Panc1 (cell line): ENCODE measurements at regions not wholly inside any gene's neighbourhood (a gene's known extent, or its start where the extent isn't known, plus 50 kb on each side); places are given as distances from the start of the nearest gene placed in this dataset.

Experiments used
- ATAC-seq: fragments of 200-7000 bp; cut with Tn5 transposase; 2 replicates; pipeline ENCODE4 v1.9.1; 2020; ENCODE audit warnings: mild to moderate bottlenecking, moderate library complexity
- BruUV-seq: library from RNA; stranded (reverse); fragments of 400-500 nt; replicated peaks from 2 replicates; lab custom pipeline; 2021; lab: Mats Ljungman, UMichigan
- CTCF ChIA-PET: fragments of 300-600 bp; sonication (Branson Sonifier 250); formaldehyde crosslinking; loops from one replicate; lab custom pipeline; 2022; ENCODE audit warnings: antibody characterized with exemption; lab: Charles Lee
- POLR2A ChIA-PET: fragments of 300-600 bp; sonication (Branson Sonifier 250); formaldehyde crosslinking; loops from one replicate; lab custom pipeline; 2022; ENCODE audit warnings: antibody characterized with exemption; lab: Charles Lee
- DNase-seq: peaks from one replicate; pipeline ENCODE4 v3.0.0-alpha.2; 2010; ENCODE audit warnings: low read depth, low spot score
- H3K27ac ChIP-seq: 2 replicates; pipeline ENCODE4 v1.5.1; 2011; ENCODE audit warnings: mild to moderate bottlenecking, low read length, inconsistent platforms
- H3K27me3 ChIP-seq: fragments of 200-500 bp; sonication (Bioruptor generic); 2 replicates; pipeline ENCODE4 v1.6.0; 2014; ENCODE audit warnings: low read length, inconsistent platforms; ENCODE audit not compliant: control insufficient read depth, insufficient read depth
- H3K36me3 ChIP-seq: fragments of 200-500 bp; sonication (Bioruptor generic); 2 replicates; pipeline ENCODE4 v1.5.1; 2014; ENCODE audit warnings: inconsistent platforms, mild to moderate bottlenecking, low read length, moderate library complexity; ENCODE audit not compliant: control insufficient read depth, insufficient read depth
- H3K4me1 ChIP-seq: 2 replicates; pipeline ENCODE4 v1.5.1; 2011; ENCODE audit warnings: inconsistent platforms, mild to moderate bottlenecking, low read length, moderate library complexity; ENCODE audit not compliant: control insufficient read depth, insufficient read depth
- H3K4me3 ChIP-seq, 2 experiments: 2 replicates each; pipeline ENCODE4 v1.5.1; 2011 to 2012; ENCODE audit warnings: low read depth in 2 of 2, low read length in 2 of 2, mild to moderate bottlenecking in 2 of 2, inconsistent platforms in 1 of 2, moderate library complexity in 1 of 2
- H3K9me3 ChIP-seq: fragments of 200-500 bp; sonication (Bioruptor generic); 2 replicates; pipeline ENCODE4 v1.5.1; 2014; ENCODE audit warnings: low read depth, mild to moderate bottlenecking, inconsistent platforms, low read length, moderate library complexity; ENCODE audit not compliant: control insufficient read depth, insufficient read depth
- POLR2AphosphoS5 ChIP-seq: IDR thresholded peaks from 2 replicates; pipeline ENCODE4 v1.6.1; 2012; ENCODE audit warnings: mild to moderate bottlenecking, low read depth, low read length, moderate library complexity
- SIN3A ChIP-seq: IDR thresholded peaks from 2 replicates; pipeline ENCODE4 v1.6.1; 2012; ENCODE audit warnings: low read depth, mild to moderate bottlenecking, low read length, moderate library complexity, borderline replicate concordance; ENCODE audit not compliant: insufficient read depth
- TCF7L2 ChIP-seq: IDR thresholded peaks from 2 replicates; pipeline ENCODE4 v1.6.1; 2011; ENCODE audit warnings: mild to moderate bottlenecking, low read depth, low read length, inconsistent platforms
- in situ Hi-C: cut with HindIII; loops from 2 replicates; pipeline ENCODE4 v1.10.0; 2016; ENCODE audit warnings: low sequenced_read_pairs, low pct_unique_long_range_greater_than_20kb
- intact Hi-C: fragments of 100-400 bp; cut with micrococcal nuclease; formaldehyde crosslinking; loops from one replicate; pipeline ENCODE4 v1.10.0; 2022; ENCODE audit not compliant: unreplicated experiment
- TF ChIP-seq, protein P1 (sequence below): fragments of 450-650 bp; IDR thresholded peaks from 2 replicates; pipeline ENCODE4 v1.5.1; 2017; ENCODE audit warnings: mild to moderate bottlenecking
- TF ChIP-seq, protein P2 (sequence below), 2 experiments: IDR thresholded peaks; 2 replicates each; pipeline ENCODE4 v1.6.1; 2011 to 2012; ENCODE audit warnings: low read depth in 2 of 2, control low read depth in 1 of 2, low read length in 1 of 2, mild to moderate bottlenecking in 1 of 2, moderate library complexity in 1 of 2; ENCODE audit not compliant: insufficient read depth in 1 of 2

DNA sequence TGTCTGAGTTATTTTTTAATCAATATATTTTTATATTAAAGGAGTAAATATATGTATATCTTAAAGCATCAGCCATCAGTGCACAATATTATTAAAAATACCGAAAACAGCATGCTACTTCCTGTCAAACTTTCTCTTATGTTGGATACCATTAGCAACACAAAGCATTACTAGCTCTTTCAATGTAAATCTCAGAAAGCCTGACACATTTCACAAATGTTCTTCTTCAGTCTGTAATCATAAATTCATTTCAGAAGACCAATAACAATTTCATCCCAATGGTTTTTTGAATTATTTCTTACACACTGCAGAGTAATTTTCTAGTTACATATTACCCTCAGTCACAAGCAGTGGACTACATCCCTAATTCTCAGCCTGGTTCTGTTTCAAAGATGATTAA is 226.9 kb downstream of the LRRK2 start:
- Histone ChIP-seq H3K4me3 (no peak overlapping the region), H3K9me3 (no peaks in the 10 kb centered on the region), H3K36me3 (no peaks in the 10 kb centered on the region), H3K27me3 (no peaks in the 10 kb centered on the region), H3K4me1 (no peaks in the 10 kb centered on the region), H3K27ac (no peak overlapping the region)
- DNase-seq = no peak
- intact Hi-C loops (no loop called here), in situ Hi-C loops (no loop called here)
- BruUV-seq = no TSS peak
- CTCF ChIA-PET = no interaction called here
- TF ChIP-seq TCF7L2 (no peak), SIN3A (no peak), POLR2AphosphoS5 (no peak)
- TF ChIP-seq, protein P1, sequence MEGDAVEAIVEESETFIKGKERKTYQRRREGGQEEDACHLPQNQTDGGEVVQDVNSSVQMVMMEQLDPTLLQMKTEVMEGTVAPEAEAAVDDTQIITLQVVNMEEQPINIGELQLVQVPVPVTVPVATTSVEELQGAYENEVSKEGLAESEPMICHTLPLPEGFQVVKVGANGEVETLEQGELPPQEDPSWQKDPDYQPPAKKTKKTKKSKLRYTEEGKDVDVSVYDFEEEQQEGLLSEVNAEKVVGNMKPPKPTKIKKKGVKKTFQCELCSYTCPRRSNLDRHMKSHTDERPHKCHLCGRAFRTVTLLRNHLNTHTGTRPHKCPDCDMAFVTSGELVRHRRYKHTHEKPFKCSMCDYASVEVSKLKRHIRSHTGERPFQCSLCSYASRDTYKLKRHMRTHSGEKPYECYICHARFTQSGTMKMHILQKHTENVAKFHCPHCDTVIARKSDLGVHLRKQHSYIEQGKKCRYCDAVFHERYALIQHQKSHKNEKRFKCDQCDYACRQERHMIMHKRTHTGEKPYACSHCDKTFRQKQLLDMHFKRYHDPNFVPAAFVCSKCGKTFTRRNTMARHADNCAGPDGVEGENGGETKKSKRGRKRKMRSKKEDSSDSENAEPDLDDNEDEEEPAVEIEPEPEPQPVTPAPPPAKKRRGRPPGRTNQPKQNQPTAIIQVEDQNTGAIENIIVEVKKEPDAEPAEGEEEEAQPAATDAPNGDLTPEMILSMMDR = no peak
- TF ChIP-seq, protein P2, sequence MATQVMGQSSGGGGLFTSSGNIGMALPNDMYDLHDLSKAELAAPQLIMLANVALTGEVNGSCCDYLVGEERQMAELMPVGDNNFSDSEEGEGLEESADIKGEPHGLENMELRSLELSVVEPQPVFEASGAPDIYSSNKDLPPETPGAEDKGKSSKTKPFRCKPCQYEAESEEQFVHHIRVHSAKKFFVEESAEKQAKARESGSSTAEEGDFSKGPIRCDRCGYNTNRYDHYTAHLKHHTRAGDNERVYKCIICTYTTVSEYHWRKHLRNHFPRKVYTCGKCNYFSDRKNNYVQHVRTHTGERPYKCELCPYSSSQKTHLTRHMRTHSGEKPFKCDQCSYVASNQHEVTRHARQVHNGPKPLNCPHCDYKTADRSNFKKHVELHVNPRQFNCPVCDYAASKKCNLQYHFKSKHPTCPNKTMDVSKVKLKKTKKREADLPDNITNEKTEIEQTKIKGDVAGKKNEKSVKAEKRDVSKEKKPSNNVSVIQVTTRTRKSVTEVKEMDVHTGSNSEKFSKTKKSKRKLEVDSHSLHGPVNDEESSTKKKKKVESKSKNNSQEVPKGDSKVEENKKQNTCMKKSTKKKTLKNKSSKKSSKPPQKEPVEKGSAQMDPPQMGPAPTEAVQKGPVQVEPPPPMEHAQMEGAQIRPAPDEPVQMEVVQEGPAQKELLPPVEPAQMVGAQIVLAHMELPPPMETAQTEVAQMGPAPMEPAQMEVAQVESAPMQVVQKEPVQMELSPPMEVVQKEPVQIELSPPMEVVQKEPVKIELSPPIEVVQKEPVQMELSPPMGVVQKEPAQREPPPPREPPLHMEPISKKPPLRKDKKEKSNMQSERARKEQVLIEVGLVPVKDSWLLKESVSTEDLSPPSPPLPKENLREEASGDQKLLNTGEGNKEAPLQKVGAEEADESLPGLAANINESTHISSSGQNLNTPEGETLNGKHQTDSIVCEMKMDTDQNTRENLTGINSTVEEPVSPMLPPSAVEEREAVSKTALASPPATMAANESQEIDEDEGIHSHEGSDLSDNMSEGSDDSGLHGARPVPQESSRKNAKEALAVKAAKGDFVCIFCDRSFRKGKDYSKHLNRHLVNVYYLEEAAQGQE (IDR thresholded peaks at IDR 0.05; ENCODE audit: insufficient read depth in 1 of 2, low read depth in 2 of 2, low read length in 1 of 2) = no peak
- no peak for ATAC-seq
- POLR2A ChIA-PET = no interaction called here

DNA sequence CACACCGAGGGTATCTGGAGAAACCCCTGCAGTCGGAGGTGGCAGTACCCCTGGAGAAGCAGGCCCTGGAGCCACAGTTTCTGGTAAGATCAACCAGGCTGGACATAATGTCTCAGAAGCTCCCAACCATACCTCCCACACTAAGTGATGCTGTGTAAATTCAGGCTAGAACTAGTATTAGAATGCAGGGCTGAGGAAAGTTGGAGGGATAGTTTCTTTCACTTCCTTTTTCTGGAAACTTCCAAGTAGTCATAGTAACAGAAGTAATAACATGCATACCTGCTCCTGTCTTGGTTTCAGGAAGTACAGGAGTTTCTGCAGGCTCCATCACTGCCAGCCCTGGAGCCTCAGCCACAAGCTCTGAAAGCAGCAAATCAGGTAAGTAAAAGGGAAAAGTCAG is 228.1 kb upstream of the CNTN1 start:
- in situ Hi-C loops = no loop called here
- BruUV-seq = no TSS peak
- ChIA-PET POLR2A (no interaction called here), CTCF (no interaction called here)
- H3K36me3 ChIP-seq = no peaks in the 10 kb centered on the region
- H3K4me1 ChIP-seq = no peaks in the 10 kb centered on the region
- DNase-seq = no peak
- TF ChIP-seq POLR2AphosphoS5 (no peak), SIN3A (no peak), TCF7L2 (no peak)
- TF ChIP-seq, protein P2 (IDR thresholded peaks at IDR 0.05; ENCODE audit: insufficient read depth in 1 of 2, low read depth in 2 of 2, low read length in 1 of 2) = no peak
- TF ChIP-seq, protein P1 = no peak
- no peak overlapping the region for H3K4me3 ChIP-seq
- H3K27ac ChIP-seq = no peak overlapping the region
- ATAC-seq = no peak
- no peaks in the 10 kb centered on the region for H3K27me3 ChIP-seq
- intact Hi-C loops = no loop called here
- H3K9me3 ChIP-seq = no peaks in the 10 kb centered on the region
